Activated T-cell treated with anti-CD3 and anti-CD28 coated beads, Interleukin-2, amount 50 U/mL, for 48 hours (primary cell): ENCODE measurements at regions not wholly inside any gene's neighbourhood (a gene's known extent, or its start where the extent isn't known, plus 50 kb on each side); places are given as distances from the start of the nearest gene placed in this dataset.
"Not testable (repeated sequence)": the region's sequence is repeated elsewhere in the genome, so short reads cannot be mapped to it uniquely, and the experiment has no call there.

Experiments
- DNase-seq, 2 experiments: peaks; one replicate each; pipeline ENCODE4 v3.0.0-alpha.2; 2020

GRCh38 chr14:49105956-49106355, 480.2 kb downstream of the RPS29 start:
- DNase-seq, result no peak

DNA sequence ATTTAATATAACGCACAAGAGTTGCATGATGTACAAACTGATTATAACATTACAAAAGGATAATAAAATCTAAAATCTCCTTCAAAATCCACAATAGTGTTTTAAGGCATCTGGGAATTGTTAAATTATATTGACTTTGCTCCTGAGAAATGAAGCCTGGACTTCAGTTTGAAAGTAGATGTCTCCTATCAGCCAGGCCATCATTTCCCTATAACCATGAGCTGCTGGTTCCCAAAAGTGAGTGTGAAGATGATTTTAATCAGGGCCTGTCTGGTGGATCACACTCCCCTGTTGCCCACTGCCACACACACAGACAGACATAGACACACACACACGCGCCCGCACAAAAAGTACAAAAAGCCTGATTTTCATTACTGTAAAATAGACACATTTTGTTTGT, 480.7 kb downstream of the RPS29 start:
- no peak for DNase-seq

DNA sequence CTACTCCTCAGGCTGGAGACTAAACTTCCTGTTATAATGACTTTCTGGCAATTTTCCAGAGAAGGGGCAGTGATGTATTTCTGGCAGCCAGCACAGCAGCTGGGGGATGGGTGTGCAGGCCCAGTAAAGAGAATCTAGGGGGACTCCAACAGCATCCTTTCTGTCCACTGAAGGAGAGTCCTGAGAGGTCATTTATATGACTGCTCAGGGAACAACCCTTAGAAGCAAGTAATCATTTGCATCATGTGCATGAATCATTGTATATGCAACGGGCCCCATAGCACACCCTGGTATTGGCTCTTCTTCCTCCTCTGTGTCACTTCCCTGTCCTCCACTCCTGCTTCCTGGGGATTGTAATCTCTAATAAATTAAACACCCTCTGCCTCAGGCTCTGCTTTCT, 493.8 kb downstream of the RPS29 start:
- no peak for DNase-seq

- DNase-seq, result no peak
Measured at GRCh38 chr14:49089107-49089506, 497.1 kb downstream of the RPS29 start.

- not testable (repeated sequence) for DNase-seq
Measured at GRCh38 chr14:49073292-49073691, 512.9 kb downstream of the RPS29 start.

- no peak for DNase-seq
Measured at GRCh38 chr14:49058511-49058910, 527.7 kb downstream of the RPS29 start.

GRCh38 chr14:49057838-49058510, 528.2 kb downstream of the RPS29 start:
- DNase-seq, result no peak

- DNase-seq, result no peak
Measured at GRCh38 chr14:49056021-49056420, 530.2 kb downstream of the RPS29 start.

GRCh38 chr14:49052521-49052920, 533.7 kb downstream of the RPS29 start:
- no peak for DNase-seq

DNA sequence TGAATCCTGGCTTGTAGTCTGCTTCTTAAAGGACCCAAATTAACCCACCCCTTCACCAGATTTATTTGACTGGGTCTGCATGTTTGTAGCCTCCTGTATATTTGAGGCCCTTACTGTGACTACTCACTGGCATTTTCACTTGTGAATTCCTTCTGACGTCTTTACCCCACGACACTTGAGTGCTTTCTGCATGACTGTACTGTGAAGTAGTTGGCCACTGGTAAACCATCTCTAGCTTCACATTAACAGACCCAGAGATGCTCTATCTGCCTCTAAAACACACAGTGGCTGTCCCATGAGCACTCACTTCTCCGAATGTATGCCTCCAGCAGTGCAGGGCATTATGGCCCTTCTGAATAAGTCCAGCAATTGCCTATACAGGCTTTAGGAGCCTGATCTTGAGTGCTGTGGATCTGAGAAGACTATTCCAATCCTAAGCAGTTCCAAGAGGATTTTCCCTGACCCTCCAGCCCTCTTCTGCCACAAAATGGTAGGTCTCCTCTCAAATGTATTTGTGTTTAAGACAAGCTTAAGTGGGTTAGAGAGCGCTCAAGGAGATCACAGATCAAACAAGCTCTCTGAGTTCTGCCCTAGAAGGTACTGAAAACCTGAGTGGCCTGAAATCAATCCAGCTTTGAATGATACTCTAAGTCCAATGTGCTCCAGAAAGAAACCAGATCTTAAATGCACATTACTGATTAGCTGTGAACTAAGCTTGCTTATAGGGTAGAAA, 534.7 kb downstream of the RPS29 start:
- no peak for DNase-seq

GRCh38 chr14:49050822-49051221, 535.4 kb downstream of the RPS29 start:
- DNase-seq, result no peak

DNA sequence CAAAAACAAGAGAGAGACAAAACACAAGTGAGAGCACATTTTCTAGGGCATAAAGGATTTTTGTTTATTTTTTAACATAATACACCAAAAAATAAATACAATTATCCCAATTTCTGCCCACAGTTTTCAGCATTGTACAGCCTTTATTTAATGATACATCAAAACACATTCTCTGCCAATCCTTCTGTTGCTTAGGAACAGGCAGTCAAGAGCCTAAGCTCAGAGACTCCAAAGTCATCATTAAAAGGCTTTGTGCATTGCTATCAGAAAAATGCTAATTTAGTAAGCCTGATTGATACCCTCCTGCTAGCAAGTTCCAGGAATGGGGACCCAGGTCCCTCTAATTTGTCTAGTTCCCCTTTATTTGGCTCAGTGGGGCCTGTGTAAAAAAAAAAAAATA, 536.5 kb downstream of the RPS29 start:
- no peak for DNase-seq

DNA sequence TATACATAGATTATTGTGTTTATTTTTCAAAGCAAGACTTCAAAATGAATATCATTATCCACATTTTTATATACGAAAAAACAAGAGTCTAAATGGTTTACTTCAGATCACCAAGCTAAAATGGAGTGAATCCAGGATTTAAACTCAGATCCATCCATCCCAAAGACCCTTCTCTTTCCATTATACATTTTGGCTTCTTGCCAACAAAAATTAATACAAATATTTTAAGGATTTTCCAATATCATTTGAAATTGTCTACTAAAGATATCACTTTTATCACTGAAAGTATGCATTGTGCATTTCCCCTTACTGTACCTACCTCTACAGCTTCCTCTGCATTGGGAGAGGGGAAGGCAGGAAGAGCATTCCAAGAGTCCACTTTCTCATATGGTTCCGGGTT, 541.2 kb downstream of the RPS29 start:
- no peak for DNase-seq

- DNase-seq, result no peak
Measured at GRCh38 chr14:49036984-49037516, 549.1 kb downstream of the RPS29 start.

DNA sequence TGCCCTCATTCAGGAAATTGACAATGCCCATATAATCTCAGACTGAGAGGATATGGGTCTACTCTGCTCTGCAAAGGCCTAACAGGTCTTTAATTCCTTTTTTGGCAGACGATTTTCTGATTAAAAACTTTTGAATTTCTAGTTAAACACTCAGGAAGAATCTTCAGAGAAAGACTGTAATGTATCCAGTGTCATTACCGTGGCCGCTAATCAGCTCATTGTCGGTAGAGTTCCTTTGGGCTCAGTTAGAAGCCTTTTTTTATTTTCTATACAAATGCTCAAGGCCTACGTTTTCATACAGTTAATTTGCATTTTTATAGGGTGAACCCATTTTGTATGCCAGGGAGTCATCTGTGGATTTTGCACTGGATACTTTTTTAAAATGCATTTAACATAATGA, 549.9 kb downstream of the RPS29 start:
- no peak for DNase-seq

DNA sequence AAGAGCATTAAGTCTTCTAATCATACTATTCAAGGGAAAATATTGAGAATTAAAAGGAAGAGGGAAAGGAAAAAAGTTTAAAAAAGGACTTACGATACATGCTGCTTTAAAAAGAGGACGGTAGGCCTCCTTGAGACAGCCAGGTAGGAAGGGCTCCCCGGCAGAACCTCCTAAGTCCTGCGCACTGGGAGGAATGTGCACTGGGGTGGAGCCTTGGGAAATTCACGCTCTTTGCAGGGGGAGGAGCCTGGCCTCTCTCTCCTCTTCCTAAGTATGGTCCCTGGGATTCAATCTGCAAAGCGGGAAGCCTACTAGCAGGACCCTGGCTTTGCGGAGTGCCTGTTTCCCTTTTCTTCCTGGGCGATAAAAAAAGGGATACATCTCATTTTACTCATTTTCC, 553.0 kb downstream of the RPS29 start:
- DNase-seq, result no peak

GRCh38 chr14:49031710-49032109, 554.5 kb downstream of the RPS29 start:
- DNase-seq, result not testable (repeated sequence)

DNA sequence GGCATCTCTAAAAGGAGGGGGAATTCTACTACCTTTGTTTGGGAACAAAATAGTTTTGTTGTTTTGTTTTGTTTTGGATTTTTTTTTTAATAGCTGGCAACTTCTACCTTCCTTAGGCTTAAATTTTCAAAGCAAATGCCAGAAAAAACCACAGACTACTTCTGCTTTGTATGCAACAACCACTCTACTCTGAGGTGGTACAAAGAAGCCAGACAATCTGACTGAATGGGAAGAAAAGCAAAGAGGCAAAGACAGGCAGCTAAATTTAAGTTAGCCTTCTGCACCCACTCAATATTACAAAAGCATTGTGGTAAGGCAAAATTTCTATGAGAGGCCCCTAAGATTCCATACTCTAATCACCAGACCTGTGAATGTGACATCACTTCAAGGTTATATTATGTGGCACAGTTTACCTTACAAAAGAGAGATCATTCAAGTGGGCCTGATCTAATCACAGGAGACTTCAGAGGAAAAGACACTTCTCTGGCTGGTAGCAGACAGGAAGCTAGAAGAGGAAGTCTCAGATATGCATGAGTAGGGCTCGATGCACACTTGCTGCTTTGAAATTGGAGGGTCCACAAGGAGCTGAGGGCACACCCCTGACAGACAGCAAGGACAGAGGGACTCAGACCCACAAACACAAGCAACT, 566.6 kb downstream of the RPS29 start:
- DNase-seq, result no peak

DNA sequence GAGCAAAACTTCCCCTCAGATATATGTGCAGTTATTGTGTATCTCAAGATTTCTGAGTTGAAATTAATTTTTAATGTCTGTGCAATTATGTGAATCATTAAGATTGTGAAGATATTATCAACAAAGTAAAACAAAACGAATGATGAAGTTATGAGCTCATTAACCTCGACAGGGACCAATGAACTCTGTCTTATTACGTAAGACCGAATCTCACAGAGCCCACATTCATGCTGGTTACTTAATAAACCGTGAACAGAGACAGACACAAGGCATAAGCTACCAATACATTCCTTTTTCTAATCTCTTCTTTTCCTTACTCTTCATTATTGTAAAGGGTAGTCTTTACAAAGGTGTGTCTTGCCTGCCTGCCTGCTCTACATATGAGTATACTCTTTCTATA, 568.7 kb downstream of the RPS29 start:
- DNase-seq, result no peak

DNA sequence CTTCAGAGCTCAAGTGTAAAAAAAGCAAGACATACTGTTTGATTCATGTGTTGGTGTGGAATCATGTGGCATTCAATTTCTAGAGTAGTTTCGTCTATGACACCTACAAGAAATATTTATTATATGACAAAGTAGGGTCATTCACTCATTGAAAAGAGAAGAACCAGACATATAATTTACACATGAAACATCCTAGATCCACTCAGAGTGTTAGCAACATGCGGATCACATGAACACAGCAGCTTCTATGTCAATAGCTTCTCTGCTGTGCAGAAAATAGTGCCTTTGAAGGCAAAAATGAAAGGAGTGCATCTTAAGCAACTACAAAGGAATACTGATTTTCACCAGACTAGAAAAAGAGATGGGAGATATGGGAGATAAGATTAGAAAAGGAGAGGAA, 569.8 kb downstream of the RPS29 start:
- no peak for DNase-seq

DNA sequence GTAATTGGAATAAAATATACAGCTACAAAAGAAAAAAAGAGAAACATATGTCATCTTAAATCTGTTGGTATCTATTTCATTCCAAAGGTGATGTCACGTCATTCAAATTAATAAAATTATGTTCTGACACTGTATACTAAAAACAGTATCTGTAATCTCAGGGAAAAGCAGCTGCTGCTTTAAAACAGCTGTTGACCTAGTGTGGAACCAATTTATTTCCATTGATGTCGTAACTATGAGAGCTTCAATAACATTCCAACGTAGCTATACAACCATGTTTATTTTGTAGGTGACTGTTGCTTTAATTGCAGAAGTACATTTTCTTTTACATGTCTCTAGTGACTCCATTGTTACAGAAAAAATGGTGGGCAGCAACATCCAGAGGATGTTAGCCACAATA, 571.7 kb downstream of the RPS29 start:
- no peak for DNase-seq

DNA sequence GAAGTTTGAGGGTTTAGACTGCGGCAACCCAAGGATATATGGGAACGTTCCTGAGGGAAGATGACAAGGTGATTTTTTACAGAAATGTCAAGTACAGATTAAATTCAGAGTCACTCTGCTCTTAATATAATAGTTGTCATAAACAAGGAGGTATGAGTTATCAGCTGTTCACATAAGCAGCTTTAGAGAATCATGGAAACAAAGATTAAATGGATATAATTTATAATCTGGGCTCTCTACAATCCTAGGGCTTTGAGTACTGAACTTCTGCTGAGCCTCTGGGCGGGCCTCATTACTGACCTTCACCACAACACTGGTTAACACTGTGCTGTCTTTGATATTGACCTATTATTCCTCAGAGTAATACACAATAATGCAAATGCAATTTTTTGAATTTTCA, 577.8 kb downstream of the RPS29 start:
- no peak for DNase-seq

DNA sequence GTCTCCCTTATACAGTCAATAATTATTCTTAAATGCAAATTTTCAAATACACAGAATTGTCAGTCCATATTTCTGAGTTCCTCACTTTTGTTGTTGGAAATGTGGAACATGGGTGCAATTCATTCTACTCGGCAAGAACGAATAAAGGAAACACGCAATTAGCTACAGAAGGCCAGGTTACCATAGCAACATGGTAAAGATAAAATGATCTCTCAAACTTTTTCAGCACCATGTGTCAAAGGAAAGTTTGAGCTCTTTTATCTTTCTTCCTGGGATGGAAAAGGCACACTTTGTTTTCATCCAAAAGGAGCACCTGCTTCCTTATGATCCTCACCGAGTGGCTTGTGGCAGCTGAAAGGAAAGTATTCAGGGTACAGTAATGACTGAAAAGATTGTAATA, 595.0 kb downstream of the RPS29 start:
- DNase-seq, result no peak

GRCh38 chr14:48983351-48983888, 602.8 kb downstream of the RPS29 start:
- no peak for DNase-seq
